Panc1 (cell line): ENCODE measurements at regions not wholly inside any gene's neighbourhood (a gene's known extent, or its start where the extent isn't known, plus 50 kb on each side); places are given as distances from the start of the nearest gene placed in this dataset.

ENCODE experiments used
- ATAC-seq: fragments of 200-7000 bp; cut with Tn5 transposase; 2 replicates; pipeline ENCODE4 v1.9.1; 2020; ENCODE audit warnings: mild to moderate bottlenecking, moderate library complexity
- BruUV-seq: library from RNA; stranded (reverse); fragments of 400-500 nt; replicated peaks from 2 replicates; lab custom pipeline; 2021; lab: Mats Ljungman, UMichigan
- CTCF ChIA-PET: fragments of 300-600 bp; sonication (Branson Sonifier 250); formaldehyde crosslinking; loops from one replicate; lab custom pipeline; 2022; ENCODE audit warnings: antibody characterized with exemption; lab: Charles Lee
- POLR2A ChIA-PET: fragments of 300-600 bp; sonication (Branson Sonifier 250); formaldehyde crosslinking; loops from one replicate; lab custom pipeline; 2022; ENCODE audit warnings: antibody characterized with exemption; lab: Charles Lee
- DNase-seq: peaks from one replicate; pipeline ENCODE4 v3.0.0-alpha.2; 2010; ENCODE audit warnings: low read depth, low spot score
- H3K27ac ChIP-seq: 2 replicates; pipeline ENCODE4 v1.5.1; 2011; ENCODE audit warnings: mild to moderate bottlenecking, low read length, inconsistent platforms
- H3K27me3 ChIP-seq: fragments of 200-500 bp; sonication (Bioruptor generic); 2 replicates; pipeline ENCODE4 v1.6.0; 2014; ENCODE audit warnings: low read length, inconsistent platforms; ENCODE audit not compliant: control insufficient read depth, insufficient read depth
- H3K36me3 ChIP-seq: fragments of 200-500 bp; sonication (Bioruptor generic); 2 replicates; pipeline ENCODE4 v1.5.1; 2014; ENCODE audit warnings: inconsistent platforms, mild to moderate bottlenecking, low read length, moderate library complexity; ENCODE audit not compliant: control insufficient read depth, insufficient read depth
- H3K4me1 ChIP-seq: 2 replicates; pipeline ENCODE4 v1.5.1; 2011; ENCODE audit warnings: inconsistent platforms, mild to moderate bottlenecking, low read length, moderate library complexity; ENCODE audit not compliant: control insufficient read depth, insufficient read depth
- H3K4me3 ChIP-seq, 2 experiments: 2 replicates each; pipeline ENCODE4 v1.5.1; 2011 to 2012; ENCODE audit warnings: low read depth in 2 of 2, low read length in 2 of 2, mild to moderate bottlenecking in 2 of 2, inconsistent platforms in 1 of 2, moderate library complexity in 1 of 2
- H3K9me3 ChIP-seq: fragments of 200-500 bp; sonication (Bioruptor generic); 2 replicates; pipeline ENCODE4 v1.5.1; 2014; ENCODE audit warnings: low read depth, mild to moderate bottlenecking, inconsistent platforms, low read length, moderate library complexity; ENCODE audit not compliant: control insufficient read depth, insufficient read depth
- CTCF ChIP-seq: fragments of 450-650 bp; IDR thresholded peaks from 2 replicates; pipeline ENCODE4 v1.5.1; 2017; ENCODE audit warnings: mild to moderate bottlenecking
- POLR2AphosphoS5 ChIP-seq: IDR thresholded peaks from 2 replicates; pipeline ENCODE4 v1.6.1; 2012; ENCODE audit warnings: mild to moderate bottlenecking, low read depth, low read length, moderate library complexity
- REST ChIP-seq, 2 experiments: IDR thresholded peaks; 2 replicates each; pipeline ENCODE4 v1.6.1; 2011 to 2012; ENCODE audit warnings: low read depth in 2 of 2, control low read depth in 1 of 2, low read length in 1 of 2, mild to moderate bottlenecking in 1 of 2, moderate library complexity in 1 of 2; ENCODE audit not compliant: insufficient read depth in 1 of 2
- SIN3A ChIP-seq: IDR thresholded peaks from 2 replicates; pipeline ENCODE4 v1.6.1; 2012; ENCODE audit warnings: low read depth, mild to moderate bottlenecking, low read length, moderate library complexity, borderline replicate concordance; ENCODE audit not compliant: insufficient read depth
- TCF7L2 ChIP-seq: IDR thresholded peaks from 2 replicates; pipeline ENCODE4 v1.6.1; 2011; ENCODE audit warnings: mild to moderate bottlenecking, low read depth, low read length, inconsistent platforms
- in situ Hi-C: cut with HindIII; loops from 2 replicates; pipeline ENCODE4 v1.10.0; 2016; ENCODE audit warnings: low sequenced_read_pairs, low pct_unique_long_range_greater_than_20kb
- intact Hi-C: fragments of 100-400 bp; cut with micrococcal nuclease; formaldehyde crosslinking; loops from one replicate; pipeline ENCODE4 v1.10.0; 2022; ENCODE audit not compliant: unreplicated experiment

- ATAC-seq (no peak), DNase-seq (no peak)
- in situ Hi-C loops: no loop called here
- Histone ChIP-seq H3K4me3 (no peak overlapping the region), H3K27ac (no peak overlapping the region), H3K9me3 (no peaks in the 10 kb centered on the region; the same call in 1 of the 2 replicates), H3K4me1 (no peaks in the 10 kb centered on the region), H3K36me3 (no peaks in the 10 kb centered on the region), H3K27me3 (no peaks in the 10 kb centered on the region)
- BruUV-seq: no TSS peak
- CTCF ChIA-PET: no interaction called here
- POLR2A ChIA-PET: interaction anchor here (0.5 kb wide), 1 partner anchor 49 kb away, joined by 7 read pairs; no protein-coding TSS in a partner anchor
- intact Hi-C loops: no loop called here
- no peak for TF ChIP-seq SIN3A
- no peak for TF ChIP-seq REST (IDR thresholded peaks at IDR 0.05; ENCODE audit: insufficient read depth in 1 of 2, low read depth in 2 of 2, low read length in 1 of 2)
- TF ChIP-seq POLR2AphosphoS5: no peak
- no peak for TF ChIP-seq TCF7L2
- TF ChIP-seq CTCF: no peak
Observed at GRCh38 chr5:130272837-130273236, 368.6 kb downstream of the CHSY3 start.

- in situ Hi-C loops: no loop called here
- intact Hi-C loops: no loop called here
- POLR2A ChIA-PET: no interaction called here
- no peaks in the 10 kb centered on the region for H3K36me3 ChIP-seq
- BruUV-seq: no TSS peak
- no peaks in the 10 kb centered on the region for H3K27me3 ChIP-seq
- TF ChIP-seq CTCF: no peak
- TF ChIP-seq POLR2AphosphoS5: no peak
- no peak for TF ChIP-seq TCF7L2
- H3K9me3 ChIP-seq: no peaks in the 10 kb centered on the region; the same call in 1 of the 2 replicates
- CTCF ChIA-PET: no interaction called here
- H3K4me3 ChIP-seq: no peak overlapping the region
- no peak for ATAC-seq
- H3K4me1 ChIP-seq: no peaks in the 10 kb centered on the region
- no peak for DNase-seq
- no peak overlapping the region for H3K27ac ChIP-seq
Observed at GRCh38 chr5:130270786-130271185, 366.5 kb downstream of the CHSY3 start.
